ENCODE measurements at regions not wholly inside any gene's neighbourhood (a gene's known extent, or its start where the extent isn't known, plus 50 kb on each side); places are given as distances from the start of the nearest gene placed in this dataset.

DNA sequence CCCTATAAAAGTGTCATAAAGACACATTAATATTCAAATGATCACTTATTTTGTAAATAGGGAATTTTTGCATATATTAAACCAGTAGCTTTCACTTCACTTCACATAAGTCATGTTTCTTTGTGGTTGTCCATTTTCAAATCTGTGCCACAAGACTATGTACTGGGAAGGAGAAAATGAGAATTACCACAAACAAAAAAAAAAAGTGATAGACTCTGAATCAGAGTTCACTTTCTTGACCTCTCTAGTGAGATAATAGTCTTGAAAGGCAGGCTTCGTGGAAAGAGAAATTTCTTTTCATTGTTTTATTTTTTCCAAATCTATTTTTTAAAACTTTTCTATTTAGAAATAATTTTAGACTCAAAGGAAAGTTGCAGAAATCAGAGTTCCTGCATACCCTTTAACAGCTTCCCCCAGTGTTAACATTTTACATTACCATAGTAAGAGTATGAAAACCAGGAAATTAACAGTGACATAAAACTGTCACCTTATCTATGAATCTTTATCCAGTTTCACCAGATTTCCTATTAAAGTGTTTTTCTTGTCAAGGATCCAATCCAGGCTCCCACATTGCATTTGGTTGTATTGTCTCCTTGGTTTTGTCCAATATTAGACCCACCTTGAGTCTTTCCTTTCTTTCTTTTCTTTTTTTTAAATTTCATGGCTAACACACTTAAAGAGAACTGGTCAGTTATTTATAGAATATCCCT, 215.4 kb upstream of the PGRMC2 start:
- H3K4me3 Mint-ChIP-seq (ENCODE audit: unreplicated experiment) = no peak overlapping the region
- H3K4me1 Mint-ChIP-seq (ENCODE audit: low read depth) = no peaks in the 10 kb centered on the region
- peaks cover 8% of the 10 kb centered on the region for H3K36me3 Mint-ChIP-seq (ENCODE audit: low read depth)
- peaks cover 23% of the 10 kb centered on the region for H3K9me3 Mint-ChIP-seq (ENCODE audit: low read depth)
- DNase-seq (ENCODE audit: low spot score) = no peak
- no peaks in the 10 kb centered on the region for H3K27me3 Mint-ChIP-seq (ENCODE audit: low read depth)
- H3K27ac Mint-ChIP-seq (ENCODE audit: unreplicated experiment) = no peak overlapping the region
- no peak for TF ChIP-seq CTCF (IDR thresholded peaks at IDR 0.05)

GRCh38 chr4:128501239-128501638, 213.6 kb upstream of the PGRMC2 start:
- Mint-ChIP-seq H3K36me3 (ENCODE audit: low read depth) (peaks cover 12% of the 10 kb centered on the region), H3K27me3 (ENCODE audit: low read depth) (no peaks in the 10 kb centered on the region), H3K4me1 (ENCODE audit: low read depth) (no peaks in the 10 kb centered on the region), H3K4me3 (ENCODE audit: unreplicated experiment) (no peak overlapping the region), H3K9me3 (ENCODE audit: low read depth) (peaks cover 31% of the 10 kb centered on the region), H3K27ac (ENCODE audit: unreplicated experiment) (no peak overlapping the region)
- TF ChIP-seq CTCF (IDR thresholded peaks at IDR 0.05) = no peak
- DNase-seq (ENCODE audit: low spot score) = no peak

DNA sequence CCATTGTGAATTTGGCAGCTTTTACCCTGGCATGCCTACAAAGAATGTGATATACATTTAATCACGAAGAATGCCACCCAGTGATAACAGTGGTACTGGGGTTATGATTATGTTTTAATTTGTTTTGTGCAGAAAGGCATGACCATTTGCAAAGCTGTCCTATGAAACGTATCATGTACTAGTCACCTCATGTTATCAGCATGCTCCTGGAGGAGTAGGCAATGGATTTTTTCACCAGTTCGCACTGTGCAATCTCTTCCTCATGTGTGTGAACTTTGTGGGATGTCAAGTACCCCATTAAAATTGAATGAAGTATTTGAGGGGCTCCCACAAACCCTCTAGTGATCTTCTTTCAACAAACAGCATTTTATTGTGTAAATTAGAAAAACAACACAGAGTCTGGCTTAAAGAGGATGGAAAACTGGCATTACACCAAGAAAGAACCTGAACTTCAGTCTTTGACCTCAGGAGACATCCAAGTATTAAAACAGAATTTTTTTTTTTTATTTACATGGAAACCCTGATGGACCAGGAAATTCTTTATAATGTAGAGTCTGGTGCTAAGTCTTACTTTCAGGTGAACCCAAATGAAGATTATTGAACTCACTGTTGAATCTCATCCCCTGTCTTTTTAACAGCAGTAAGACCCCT, 200.6 kb upstream of the PGRMC2 start:
- Mint-ChIP-seq H3K4me1 (ENCODE audit: low read depth) (peaks cover 17% of the 10 kb centered on the region), H3K9me3 (ENCODE audit: low read depth) (peaks cover 14% of the 10 kb centered on the region), H3K27me3 (ENCODE audit: low read depth) (no peaks in the 10 kb centered on the region), H3K36me3 (ENCODE audit: low read depth) (peaks cover 14% of the 10 kb centered on the region), H3K4me3 (ENCODE audit: unreplicated experiment) (no peak overlapping the region), H3K27ac (ENCODE audit: unreplicated experiment) (no peak overlapping the region)
- no peak for DNase-seq (ENCODE audit: low spot score)
- no peak for TF ChIP-seq CTCF (IDR thresholded peaks at IDR 0.05)

DNA sequence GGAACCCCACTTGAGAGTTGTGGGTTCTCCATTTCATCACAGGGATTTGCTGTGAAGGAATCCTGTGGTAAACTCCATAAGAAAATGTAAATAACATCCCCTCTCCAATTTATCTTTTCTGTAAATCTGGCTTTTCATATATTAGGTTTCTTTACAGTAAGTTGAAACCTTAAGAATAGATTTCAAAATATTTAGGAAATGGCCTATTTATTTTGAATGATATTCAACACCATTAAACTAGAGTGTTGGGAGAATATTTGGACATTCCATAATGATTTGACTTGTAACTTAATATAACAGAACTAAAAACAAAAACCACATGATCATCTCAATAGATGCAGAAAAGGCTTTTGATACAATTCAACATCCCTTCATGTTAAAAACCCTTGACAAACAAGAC, 197.3 kb upstream of the PGRMC2 start:
- H3K36me3 Mint-ChIP-seq (ENCODE audit: low read depth) = peaks cover 6% of the 10 kb centered on the region
- TF ChIP-seq CTCF (IDR thresholded peaks at IDR 0.05) = no peak
- peaks cover 6% of the 10 kb centered on the region for H3K9me3 Mint-ChIP-seq (ENCODE audit: low read depth)
- H3K27me3 Mint-ChIP-seq (ENCODE audit: low read depth) = no peaks in the 10 kb centered on the region
- DNase-seq (ENCODE audit: low spot score) = no peak
- H3K4me3 Mint-ChIP-seq (ENCODE audit: unreplicated experiment) = no peak overlapping the region
- peak overlapping the region; percentile 6 for H3K27ac Mint-ChIP-seq (ENCODE audit: unreplicated experiment)
- H3K4me1 Mint-ChIP-seq (ENCODE audit: low read depth) = peaks cover 17% of the 10 kb centered on the region

GRCh38 chr4:128483816-128484215, 196.2 kb upstream of the PGRMC2 start:
- H3K4me1 Mint-ChIP-seq (ENCODE audit: low read depth) = peaks cover 17% of the 10 kb centered on the region
- H3K9me3 Mint-ChIP-seq (ENCODE audit: low read depth) = peaks cover 6% of the 10 kb centered on the region
- DNase-seq (ENCODE audit: low spot score) = no peak
- no peaks in the 10 kb centered on the region for H3K27me3 Mint-ChIP-seq (ENCODE audit: low read depth)
- peaks cover 6% of the 10 kb centered on the region for H3K36me3 Mint-ChIP-seq (ENCODE audit: low read depth)
- H3K27ac Mint-ChIP-seq (ENCODE audit: unreplicated experiment) = peak overlapping the region; percentile 47
- no peak for TF ChIP-seq CTCF (IDR thresholded peaks at IDR 0.05)
- no peak overlapping the region for H3K4me3 Mint-ChIP-seq (ENCODE audit: unreplicated experiment)
